ENCODE measurements at regions not wholly inside any gene's neighbourhood (a gene's known extent, or its start where the extent isn't known, plus 50 kb on each side); places are given as distances from the start of the nearest gene placed in this dataset.

- H2AFZ ChIP-seq (ENCODE audit: low read depth, low read length) = no peak overlapping the region
- intact Hi-C loops (cut with micrococcal nuclease) (no loop called here), dilution Hi-C loops (cut with MboI; ENCODE audit: extremely low pct_ligation_motif_present, low sequenced_read_pairs) (no loop called here)
- no peak overlapping the region for H3K27ac ChIP-seq (ENCODE audit: insufficient read depth, low read depth, low read length)
- no peaks in the 10 kb centered on the region for H3K79me2 ChIP-seq (ENCODE audit: control insufficient read depth, insufficient read depth, low read length)
- no peak overlapping the region for H3K4me2 ChIP-seq (ENCODE audit: insufficient read depth, low read length)
- H3K4me1 ChIP-seq (ENCODE audit: control insufficient read depth, extremely low read depth, insufficient read depth, low read length) = no peaks in the 10 kb centered on the region
- H3K9me1 ChIP-seq (replicated peaks; ENCODE audit: control insufficient read depth, extremely low read depth, insufficient read depth, low read length) = no peaks in the 10 kb centered on the region
- no peaks in the 10 kb centered on the region for H3K27me3 ChIP-seq (ENCODE audit: control insufficient read depth in 2 of 2, insufficient read depth in 2 of 2, low read length in 2 of 2)
- H3K9ac ChIP-seq (replicated peaks; ENCODE audit: extremely low read depth, insufficient read depth, low read length) = no peak overlapping the region
- no TSS peak for BruUV-seq (replicated peaks)
- FAIRE-seq (no peak), DNase-seq (ENCODE audit: low read depth, low spot score) (no peak)
- no peak for TF ChIP-seq MYC (IDR thresholded peaks at IDR 0.05; ENCODE audit: low read depth, low read length)
- TF ChIP-seq EZH2 (IDR thresholded peaks at IDR 0.05; ENCODE audit: borderline replicate concordance, low read depth, low read length, severe bottlenecking) = no peak
- TF ChIP-seq POLR2A (IDR thresholded peaks at IDR 0.05; ENCODE audit: low read depth, low read length) = no peak
- no peak for TF ChIP-seq CTCF (IDR thresholded peaks at IDR 0.05; ENCODE audit: extremely low read depth in 1 of 2, insufficient read depth in 1 of 2, low read depth in 1 of 2, low read length in 2 of 2)
- TF ChIP-seq MAX (IDR thresholded peaks at IDR 0.05; ENCODE audit: insufficient read depth, insufficient read length) = no peak
- no peak for TF ChIP-seq JUN (IDR thresholded peaks at IDR 0.05; ENCODE audit: borderline replicate concordance, insufficient read depth, insufficient read length, low read depth)
- no peak for TF ChIP-seq POLR2AphosphoS5 (IDR thresholded peaks at IDR 0.05; ENCODE audit: insufficient read depth, low read depth, low read length)
- TF ChIP-seq GATA2 (IDR thresholded peaks at IDR 0.05; ENCODE audit: insufficient read depth, insufficient read length, low read depth, low read length) = no peak
- TF ChIP-seq FOS (IDR thresholded peaks at IDR 0.05; ENCODE audit: borderline replicate concordance, insufficient read depth, low read length) = no peak
- ChIA-PET POLR2A (no interaction called here), CTCF (interaction anchor here (0.8 kb wide), 1 partner anchor 140 kb away, joined by 4 read pairs; no protein-coding TSS in a partner anchor)
- H3K4me3 ChIP-seq (replicated peaks in 1 of 3; ENCODE audit: insufficient read depth in 1 of 3, low read depth in 1 of 3, low read length in 3 of 3) = no peak overlapping the region
- no peaks in the 10 kb centered on the region for H4K20me1 ChIP-seq (replicated peaks; ENCODE audit: control insufficient read depth, extremely low read depth, insufficient read depth, low read length)
- H3K9me3 ChIP-seq (replicated peaks; ENCODE audit: control insufficient read depth, insufficient read depth, low read length) = no peaks in the 10 kb centered on the region
- no peaks in the 10 kb centered on the region for H3K36me3 ChIP-seq (ENCODE audit: control insufficient read depth in 2 of 2, extremely low read depth in 1 of 2, insufficient read depth in 2 of 2, low read length in 2 of 2)
These were observed 778.1 kb downstream of the SEMA5A start for GRCh38 chr5:8767746-8768145.

Data from endothelial cell of umbilical vein (primary cell).